Breast epithelium (tissue), 4 donors: ENCODE measurements at regions not wholly inside any gene's neighbourhood (a gene's known extent, or its start where the extent isn't known, plus 50 kb on each side); places are given as distances from the start of the nearest gene placed in this dataset.

ENCODE experiments used
- DNase-seq, 2 donors: peaks; one replicate each; pipeline ENCODE4 v3.0.0-alpha.2; 2019; ENCODE audit warnings: low spot score in 2 of 2
- H3K27ac ChIP-seq, 2 donors: fragments of 200-600 bp; sonication (generic) in 1 of 2; one replicate each; pipeline ENCODE4 v1.5.1; 2016 to 2019; ENCODE audit warnings: mild to moderate bottlenecking in 1 of 2
- H3K27me3 ChIP-seq, 2 donors: fragments of 200-600 bp; sonication (generic) in 1 of 2; one replicate each; pipeline versions ENCODE4 v1.5.1 to v1.6.0; 2017 to 2019; ENCODE audit warnings: control low read depth in 1 of 2, mild to moderate bottlenecking in 1 of 2
- H3K36me3 ChIP-seq: fragments of 200-600 bp; one replicate; pipeline ENCODE4 v1.5.1; 2019
- H3K4me1 ChIP-seq, 2 donors: fragments of 200-600 bp; sonication (generic); one replicate each; pipeline ENCODE4 v1.5.1; 2016 to 2019; ENCODE audit warnings: control low read depth in 1 of 2
- H3K4me3 ChIP-seq, 3 donors: fragments of 200-600 bp; sonication (generic); 1 replicate in 2 of 3; 2 replicates in 1 of 3; pipeline ENCODE4 v1.5.1; 2016 to 2019; ENCODE audit warnings: mild to moderate bottlenecking in 3 of 3, moderate library complexity in 2 of 3
- H3K9me3 ChIP-seq, 2 donors: fragments of 200-600 bp; sonication (generic) in 1 of 2; one replicate each; pipeline ENCODE4 v1.5.1; 2016 to 2019; ENCODE audit warnings: control low read depth in 1 of 2
- CTCF ChIP-seq, 3 donors: fragments of 450-650 bp; IDR thresholded peaks; one replicate each; pipeline ENCODE4 v1.5.1; 2016 to 2017; ENCODE audit warnings: antibody characterized with exemption in 3 of 3, mild to moderate bottlenecking in 3 of 3, moderate library complexity in 3 of 3
- POLR2A ChIP-seq: fragments of 450-650 bp; IDR thresholded peaks from one replicate; pipeline ENCODE4 v1.6.1; 2016; ENCODE audit warnings: antibody characterized with exemption, mild to moderate bottlenecking, moderate library complexity
- POLR2AphosphoS5 ChIP-seq, 3 donors: sonication (generic); formaldehyde crosslinking; IDR thresholded peaks; one replicate each; pipeline ENCODE4 v1.6.1; 2017; ENCODE audit warnings: antibody characterized with exemption in 3 of 3
- intact Hi-C: fragments of 100-400 bp; cut with DNase I; formaldehyde crosslinking; loops from one replicate; pipeline ENCODE4 v1.15.1; 2023; ENCODE audit warnings: low total_unique reads

GRCh38 chr14:39912192-39913100 is 480.2 kb upstream of the FBXO33 start:
- intact Hi-C loops = no loop called here
- no peak overlapping the region for H3K4me3 ChIP-seq
- no peaks in the 10 kb centered on the region for H3K27me3 ChIP-seq
- H3K36me3 ChIP-seq = no peaks in the 10 kb centered on the region
- no peaks in the 10 kb centered on the region for H3K4me1 ChIP-seq
- H3K27ac ChIP-seq = no peak overlapping the region
- no peaks in the 10 kb centered on the region for H3K9me3 ChIP-seq
- TF ChIP-seq CTCF (IDR thresholded peaks at IDR 0.05) = no peak
- no peak for TF ChIP-seq POLR2A
- TF ChIP-seq POLR2AphosphoS5 (IDR thresholded peaks at IDR 0.05) = no peak
- no peak for DNase-seq

- TF ChIP-seq CTCF (IDR thresholded peaks at IDR 0.05) (no peak), POLR2AphosphoS5 (IDR thresholded peaks at IDR 0.05) (no peak), POLR2A (no peak)
- Histone ChIP-seq H3K4me3 (no peak overlapping the region), H3K27me3 (no peaks in the 10 kb centered on the region), H3K9me3 (peaks cover 6 to 21% of the 10 kb centered on the region in 2 donors), H3K27ac (no peak overlapping the region), H3K36me3 (no peaks in the 10 kb centered on the region), H3K4me1 (no peaks in the 10 kb centered on the region)
- intact Hi-C loops = no loop called here
- no peak for DNase-seq
Observed at GRCh38 chr14:39897657-39898056, 465.4 kb upstream of the FBXO33 start.

GRCh38 chr14:39890026-39890425 is 457.8 kb upstream of the FBXO33 start:
- H3K9me3 ChIP-seq = peaks cover 9 to 61% of the 10 kb centered on the region in 2 donors
- H3K4me3 ChIP-seq = no peak overlapping the region
- intact Hi-C loops = no loop called here
- no peak for TF ChIP-seq POLR2AphosphoS5 (IDR thresholded peaks at IDR 0.05)
- TF ChIP-seq CTCF (IDR thresholded peaks at IDR 0.05) = no peak
- no peak for TF ChIP-seq POLR2A
- H3K4me1 ChIP-seq = no peaks in the 10 kb centered on the region
- no peak for DNase-seq
- no peak overlapping the region for H3K27ac ChIP-seq
- no peaks in the 10 kb centered on the region for H3K36me3 ChIP-seq
- no peaks in the 10 kb centered on the region for H3K27me3 ChIP-seq

GRCh38 chr14:39884091-39884490 is 451.9 kb upstream of the FBXO33 start:
- H3K4me1 ChIP-seq = no peaks in the 10 kb centered on the region
- intact Hi-C loops = no loop called here
- no peak overlapping the region for H3K4me3 ChIP-seq
- H3K27me3 ChIP-seq = no peaks in the 10 kb centered on the region
- DNase-seq = no peak
- H3K36me3 ChIP-seq = no peaks in the 10 kb centered on the region
- H3K9me3 ChIP-seq = peaks cover 9 to 23% of the 10 kb centered on the region in 2 donors
- H3K27ac ChIP-seq = no peak overlapping the region
- no peak for TF ChIP-seq CTCF (IDR thresholded peaks at IDR 0.05)

- TF ChIP-seq POLR2AphosphoS5 (IDR thresholded peaks at IDR 0.05) (no peak), CTCF (IDR thresholded peaks at IDR 0.05) (no peak)
- Histone ChIP-seq H3K9me3 (peaks cover 0 to under 1% of the 10 kb centered on the region in 2 donors), H3K36me3 (no peaks in the 10 kb centered on the region), H3K27ac (no peak overlapping the region), H3K4me1 (no peaks in the 10 kb centered on the region), H3K4me3 (no peak overlapping the region), H3K27me3 (no peaks in the 10 kb centered on the region)
- no peak for DNase-seq
- intact Hi-C loops = no loop called here
Observed at GRCh38 chr14:39880965-39881364, 448.7 kb upstream of the FBXO33 start.
